ENCODE measurements at regions not wholly inside any gene's neighbourhood (a gene's known extent, or its start where the extent isn't known, plus 50 kb on each side); places are given as distances from the start of the nearest gene placed in this dataset.

DNA sequence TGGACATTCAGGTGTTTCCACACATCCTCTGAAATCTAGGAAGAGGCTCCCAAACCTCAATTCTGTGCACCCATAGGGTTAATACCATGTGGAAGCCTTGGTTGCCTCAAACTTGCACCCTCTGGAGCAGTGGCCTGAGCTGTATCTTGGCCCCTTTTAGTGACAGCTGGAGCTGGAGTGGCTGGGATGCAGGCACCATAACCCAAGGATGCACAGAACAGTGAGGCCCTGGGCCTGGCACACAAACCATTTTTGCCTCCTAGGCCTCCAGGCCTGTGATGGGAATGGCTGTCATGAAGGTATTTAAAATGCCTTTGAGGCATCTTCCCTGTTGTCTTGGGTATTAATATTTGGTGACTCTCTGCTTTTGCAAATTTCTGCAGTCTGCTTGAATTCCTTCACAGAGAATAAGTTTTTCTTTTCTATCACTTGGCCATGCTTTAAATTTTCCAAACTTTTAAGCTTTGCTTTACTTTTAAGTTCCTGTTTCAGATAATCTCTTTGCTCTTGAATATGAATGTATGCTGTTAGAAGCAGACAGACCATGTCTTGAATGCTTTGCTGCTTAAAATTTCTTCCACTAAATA lies 1594.5 kb upstream of the PCDH20 start:
- TF ChIP-seq POLR2A (IDR thresholded peaks at IDR 0.05; ENCODE audit: low read depth, low read length) (no peak), ZZZ3 (IDR thresholded peaks at IDR 0.05; ENCODE audit: control insufficient read depth, insufficient read length, low read depth) (no peak), POLR2AphosphoS5 (IDR thresholded peaks at IDR 0.05; ENCODE audit: low read length) (no peak), MLLT1 (IDR thresholded peaks at IDR 0.05) (no peak), HDAC6 (IDR thresholded peaks at IDR 0.05; ENCODE audit: unreplicated experiment) (no peak), JUND (IDR thresholded peaks at IDR 0.05; ENCODE audit: low read depth, low read length) (no peak), CEBPB (IDR thresholded peaks at IDR 0.05; ENCODE audit: borderline replicate concordance in 1 of 2, low read depth in 2 of 2, low read length in 2 of 2) (no peak), NFYA (IDR thresholded peaks at IDR 0.05; ENCODE audit: borderline replicate concordance, low read depth, low read length) (no peak), BCL3 (IDR thresholded peaks at IDR 0.05; ENCODE audit: borderline replicate concordance, insufficient read depth, low read depth, low read length, poor library complexity, severe bottlenecking) (no peak), REST (IDR thresholded peaks at IDR 0.05; ENCODE audit: low read depth, low read length) (no peak), BMI1 (IDR thresholded peaks at IDR 0.05; ENCODE audit: borderline replicate concordance) (no peak), EZH2 (IDR thresholded peaks at IDR 0.05; ENCODE audit: borderline replicate concordance, control insufficient read depth, low read depth, low read length) (no peak)
- TF ChIP-seq, protein P1, sequence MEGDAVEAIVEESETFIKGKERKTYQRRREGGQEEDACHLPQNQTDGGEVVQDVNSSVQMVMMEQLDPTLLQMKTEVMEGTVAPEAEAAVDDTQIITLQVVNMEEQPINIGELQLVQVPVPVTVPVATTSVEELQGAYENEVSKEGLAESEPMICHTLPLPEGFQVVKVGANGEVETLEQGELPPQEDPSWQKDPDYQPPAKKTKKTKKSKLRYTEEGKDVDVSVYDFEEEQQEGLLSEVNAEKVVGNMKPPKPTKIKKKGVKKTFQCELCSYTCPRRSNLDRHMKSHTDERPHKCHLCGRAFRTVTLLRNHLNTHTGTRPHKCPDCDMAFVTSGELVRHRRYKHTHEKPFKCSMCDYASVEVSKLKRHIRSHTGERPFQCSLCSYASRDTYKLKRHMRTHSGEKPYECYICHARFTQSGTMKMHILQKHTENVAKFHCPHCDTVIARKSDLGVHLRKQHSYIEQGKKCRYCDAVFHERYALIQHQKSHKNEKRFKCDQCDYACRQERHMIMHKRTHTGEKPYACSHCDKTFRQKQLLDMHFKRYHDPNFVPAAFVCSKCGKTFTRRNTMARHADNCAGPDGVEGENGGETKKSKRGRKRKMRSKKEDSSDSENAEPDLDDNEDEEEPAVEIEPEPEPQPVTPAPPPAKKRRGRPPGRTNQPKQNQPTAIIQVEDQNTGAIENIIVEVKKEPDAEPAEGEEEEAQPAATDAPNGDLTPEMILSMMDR (IDR thresholded peaks at IDR 0.05 in 2 of 3, conservative IDR thresholded peaks at IDR 0.05 in 1 of 3; ENCODE audit: control insufficient read depth in 2 of 3, extremely low read depth in 1 of 3, insufficient read depth in 1 of 3, low read depth in 3 of 3, low read length in 3 of 3) = no peak
- TF ChIP-seq, protein P2, sequence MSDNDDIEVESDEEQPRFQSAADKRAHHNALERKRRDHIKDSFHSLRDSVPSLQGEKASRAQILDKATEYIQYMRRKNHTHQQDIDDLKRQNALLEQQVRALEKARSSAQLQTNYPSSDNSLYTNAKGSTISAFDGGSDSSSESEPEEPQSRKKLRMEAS (IDR thresholded peaks at IDR 0.05; ENCODE audit: low read depth, low read length) = no peak
